Tibial nerve (tissue), 4 donors: ENCODE measurements at regions not wholly inside any gene's neighbourhood (a gene's known extent, or its start where the extent isn't known, plus 50 kb on each side); places are given as distances from the start of the nearest gene placed in this dataset.

Experiments used
- DNase-seq, 2 donors: peaks; one replicate each; pipeline ENCODE4 v3.0.0-alpha.2; 2019; ENCODE audit warnings: low spot score in 2 of 2
- H3K27ac ChIP-seq, 4 donors: fragments of 200-600 bp; sonication (generic) in 3 of 4; one replicate each; pipeline ENCODE4 v1.5.1; 2017 to 2019; ENCODE audit warnings: mild to moderate bottlenecking in 1 of 4
- H3K27me3 ChIP-seq, 2 donors: fragments of 200-600 bp; sonication (generic) in 1 of 2; one replicate each; pipeline versions ENCODE4 v1.5.1 to v1.6.0; 2017 to 2019
- H3K36me3 ChIP-seq, 3 donors: fragments of 200-600 bp; sonication (generic); one replicate each; pipeline ENCODE4 v1.5.1; 2018 to 2019
- H3K4me1 ChIP-seq, 4 donors: fragments of 200-600 bp; sonication (generic) in 3 of 4; one replicate each; pipeline ENCODE4 v1.5.1; 2017 to 2019
- H3K4me3 ChIP-seq, 4 donors: fragments of 200-600 bp; sonication (generic) in 3 of 4; one replicate each; pipeline ENCODE4 v1.5.1; 2017 to 2019; ENCODE audit warnings: mild to moderate bottlenecking in 1 of 4, moderate library complexity in 1 of 4
- H3K9me3 ChIP-seq, 4 donors: fragments of 200-600 bp; sonication (generic) in 3 of 4; one replicate each; pipeline ENCODE4 v1.5.1; 2017 to 2019
- EP300 ChIP-seq, 2 donors: sonication (generic); formaldehyde crosslinking; IDR thresholded peaks; one replicate each; pipeline ENCODE4 v1.6.1; 2017; ENCODE audit warnings: antibody characterized with exemption in 2 of 2, mild to moderate bottlenecking in 1 of 2
- POLR2A ChIP-seq, 2 donors: fragments of 450-650 bp; IDR thresholded peaks; one replicate each; pipeline ENCODE4 v1.6.1; 2017; ENCODE audit warnings: antibody characterized with exemption in 2 of 2, mild to moderate bottlenecking in 2 of 2, moderate library complexity in 2 of 2
- WGBS, 2 donors: methylation state at CpG; one replicate each; pipeline ENCODE4 v1.1.5; 2018; 5-methylcytosine and 5-hydroxymethylcytosine counted together
- TF ChIP-seq, protein P1 (sequence below), 5 experiments: fragments of 200-600 bp in 3 of 5; fragments of 450-650 bp in 2 of 5; sonication (generic) in 3 of 5; IDR thresholded peaks; one replicate each; pipeline ENCODE4 v1.5.1; 2016 to 2019; ENCODE audit warnings: antibody characterized with exemption in 5 of 5, mild to moderate bottlenecking in 3 of 5, moderate library complexity in 2 of 5

DNA sequence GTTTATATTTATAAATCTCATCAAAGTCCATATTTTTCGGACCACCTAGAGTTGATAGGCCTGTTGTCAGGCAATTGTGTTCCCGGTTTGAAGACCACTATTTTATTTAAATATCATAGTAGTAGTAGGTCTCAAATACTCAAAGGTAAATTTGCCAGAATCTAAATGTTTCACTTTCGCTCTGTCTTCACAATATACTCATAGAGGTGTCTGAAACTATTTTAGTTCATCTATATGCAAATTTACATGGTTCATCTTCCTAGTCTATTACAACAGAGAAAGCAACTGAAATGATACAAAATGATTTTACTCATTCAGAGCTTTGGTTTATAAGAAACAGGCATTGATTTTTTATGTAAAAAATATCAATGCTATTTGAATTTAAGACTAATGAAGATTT, 1897.5 kb downstream of the EFNA5 start:
- TF ChIP-seq POLR2A (IDR thresholded peaks at IDR 0.05) = no peak
- no peaks in the 10 kb centered on the region for H3K9me3 ChIP-seq
- WGBS, 2 donors = 91 to 95% methylated on average over 3 of the region's 3 CpGs
- no peak for DNase-seq
- H3K27ac ChIP-seq = no peak overlapping the region
- H3K4me3 ChIP-seq = no peak overlapping the region
- no peaks in the 10 kb centered on the region for H3K27me3 ChIP-seq
- no peaks in the 10 kb centered on the region for H3K36me3 ChIP-seq
- H3K4me1 ChIP-seq = no peaks in the 10 kb centered on the region

DNA sequence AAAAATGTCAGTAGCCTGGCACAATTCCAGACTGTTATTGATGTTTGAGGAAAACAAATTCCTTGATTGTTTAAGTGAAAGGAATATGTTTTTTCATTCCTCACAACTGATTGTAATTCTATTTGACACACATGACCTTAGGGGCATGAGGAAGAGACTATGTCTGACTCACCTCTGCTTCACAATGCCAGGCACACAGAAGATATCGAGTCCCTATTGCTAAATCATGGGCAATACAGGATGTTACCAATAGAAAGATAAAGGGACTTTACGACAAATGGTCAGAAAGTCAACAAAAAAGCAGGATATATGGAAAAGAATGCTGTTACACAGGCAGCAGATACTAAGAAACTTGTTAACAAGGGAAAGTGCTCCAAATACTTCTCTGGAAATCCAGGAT, 1903.5 kb downstream of the EFNA5 start:
- no peaks in the 10 kb centered on the region for H3K4me1 ChIP-seq
- H3K36me3 ChIP-seq = no peaks in the 10 kb centered on the region
- 71 to 81% methylated on average over 2 of the region's 2 CpGs for WGBS, 2 donors
- H3K4me3 ChIP-seq = no peak overlapping the region
- no peak for DNase-seq
- peaks cover 0 to 6% (median 0%) of the 10 kb centered on the region in 4 donors for H3K9me3 ChIP-seq
- no peaks in the 10 kb centered on the region for H3K27me3 ChIP-seq
- no peak overlapping the region for H3K27ac ChIP-seq
- TF ChIP-seq, protein P1, sequence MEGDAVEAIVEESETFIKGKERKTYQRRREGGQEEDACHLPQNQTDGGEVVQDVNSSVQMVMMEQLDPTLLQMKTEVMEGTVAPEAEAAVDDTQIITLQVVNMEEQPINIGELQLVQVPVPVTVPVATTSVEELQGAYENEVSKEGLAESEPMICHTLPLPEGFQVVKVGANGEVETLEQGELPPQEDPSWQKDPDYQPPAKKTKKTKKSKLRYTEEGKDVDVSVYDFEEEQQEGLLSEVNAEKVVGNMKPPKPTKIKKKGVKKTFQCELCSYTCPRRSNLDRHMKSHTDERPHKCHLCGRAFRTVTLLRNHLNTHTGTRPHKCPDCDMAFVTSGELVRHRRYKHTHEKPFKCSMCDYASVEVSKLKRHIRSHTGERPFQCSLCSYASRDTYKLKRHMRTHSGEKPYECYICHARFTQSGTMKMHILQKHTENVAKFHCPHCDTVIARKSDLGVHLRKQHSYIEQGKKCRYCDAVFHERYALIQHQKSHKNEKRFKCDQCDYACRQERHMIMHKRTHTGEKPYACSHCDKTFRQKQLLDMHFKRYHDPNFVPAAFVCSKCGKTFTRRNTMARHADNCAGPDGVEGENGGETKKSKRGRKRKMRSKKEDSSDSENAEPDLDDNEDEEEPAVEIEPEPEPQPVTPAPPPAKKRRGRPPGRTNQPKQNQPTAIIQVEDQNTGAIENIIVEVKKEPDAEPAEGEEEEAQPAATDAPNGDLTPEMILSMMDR (IDR thresholded peaks at IDR 0.05) = no peak
- no peak for TF ChIP-seq POLR2A (IDR thresholded peaks at IDR 0.05)
- no peak for TF ChIP-seq EP300 (IDR thresholded peaks at IDR 0.05)

DNA sequence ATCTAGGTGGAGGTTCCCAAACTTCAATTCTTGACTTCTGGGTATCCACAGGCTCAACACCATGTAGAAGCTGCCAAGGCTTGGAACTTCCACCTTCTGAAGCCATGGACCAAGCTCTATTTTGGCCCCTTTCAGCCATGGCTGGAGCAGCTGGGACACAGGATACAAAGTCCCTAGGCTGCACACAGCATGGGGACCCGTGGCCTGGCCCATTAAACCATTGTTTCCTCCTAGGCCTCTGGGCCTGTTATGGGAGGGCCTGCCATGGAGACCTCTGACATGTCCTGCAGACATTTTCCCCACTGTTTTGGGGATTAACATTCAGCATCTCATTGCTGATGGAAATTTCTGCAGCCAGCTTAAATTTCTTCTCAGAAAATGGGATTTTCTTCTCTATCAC, 1908.0 kb downstream of the EFNA5 start:
- Histone ChIP-seq H3K4me1 (no peaks in the 10 kb centered on the region), H3K27ac (no peak overlapping the region), H3K36me3 (no peaks in the 10 kb centered on the region), H3K4me3 (no peak overlapping the region), H3K9me3 (peaks cover 0 to 26% (median 0%) of the 10 kb centered on the region in 4 donors), H3K27me3 (no peaks in the 10 kb centered on the region)
- TF ChIP-seq POLR2A (IDR thresholded peaks at IDR 0.05) = no peak
- TF ChIP-seq EP300 (IDR thresholded peaks at IDR 0.05) = no peak
- TF ChIP-seq, protein P1 (IDR thresholded peaks at IDR 0.05) = no peak
- 67 to 71% methylated on average over 1 of the region's 1 CpG for WGBS, 2 donors
- no peak for DNase-seq

DNA sequence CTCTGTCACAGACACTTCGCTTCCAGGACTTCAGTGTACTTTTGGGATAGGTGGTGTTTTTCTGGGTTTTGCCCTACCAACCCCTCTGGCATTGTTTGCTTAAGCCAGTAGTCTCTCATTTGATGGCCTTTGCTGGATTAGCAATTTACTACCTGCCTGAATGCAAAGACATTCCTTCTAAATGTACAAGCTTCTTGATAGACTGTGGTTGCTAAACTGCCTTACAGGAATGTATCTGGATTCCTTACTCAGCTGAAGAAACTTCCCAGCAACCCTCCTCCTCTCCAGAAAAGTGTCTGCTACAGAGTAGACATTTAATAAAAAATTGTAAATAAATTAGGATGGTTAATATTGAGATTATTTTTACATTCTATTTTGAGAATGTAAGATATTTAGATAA, 1916.7 kb downstream of the EFNA5 start:
- TF ChIP-seq POLR2A (IDR thresholded peaks at IDR 0.05) = no peak
- Histone ChIP-seq H3K27ac (no peak overlapping the region), H3K27me3 (no peaks in the 10 kb centered on the region), H3K4me3 (no peak overlapping the region), H3K36me3 (no peaks in the 10 kb centered on the region), H3K4me1 (no peaks in the 10 kb centered on the region), H3K9me3 (peaks cover 0 to 6% (median 0%) of the 10 kb centered on the region in 4 donors)
- WGBS, 2 donors = 76 to 81% methylated on average over 1 of the region's 1 CpG
- no peak for DNase-seq

DNA sequence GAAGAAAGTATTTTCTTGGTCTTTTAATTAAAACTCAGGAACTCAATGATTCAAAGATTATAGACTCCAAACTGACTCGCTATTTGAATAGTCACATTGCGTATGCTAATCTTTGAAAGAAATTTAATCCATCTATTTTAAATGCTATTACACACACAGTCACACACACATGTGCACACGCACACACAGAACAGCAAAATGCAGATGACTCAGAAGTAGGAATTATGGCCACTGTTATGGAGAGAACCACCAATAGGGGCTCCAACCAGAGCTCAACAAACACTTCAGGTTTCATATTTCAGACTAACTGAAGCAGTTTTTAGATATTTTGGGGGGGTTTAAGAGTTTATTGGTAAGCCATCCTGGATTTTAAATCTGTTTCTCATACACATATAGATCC, 1917.9 kb downstream of the EFNA5 start:
- H3K27me3 ChIP-seq = no peaks in the 10 kb centered on the region
- TF ChIP-seq, protein P1 (IDR thresholded peaks at IDR 0.05) = no peak
- no peaks in the 10 kb centered on the region for H3K9me3 ChIP-seq
- H3K27ac ChIP-seq = no peak overlapping the region
- H3K36me3 ChIP-seq = no peaks in the 10 kb centered on the region
- WGBS, 2 donors = 94 to 97% methylated on average over 3 of the region's 3 CpGs
- H3K4me3 ChIP-seq = no peak overlapping the region
- no peaks in the 10 kb centered on the region for H3K4me1 ChIP-seq
- DNase-seq = no peak

DNA sequence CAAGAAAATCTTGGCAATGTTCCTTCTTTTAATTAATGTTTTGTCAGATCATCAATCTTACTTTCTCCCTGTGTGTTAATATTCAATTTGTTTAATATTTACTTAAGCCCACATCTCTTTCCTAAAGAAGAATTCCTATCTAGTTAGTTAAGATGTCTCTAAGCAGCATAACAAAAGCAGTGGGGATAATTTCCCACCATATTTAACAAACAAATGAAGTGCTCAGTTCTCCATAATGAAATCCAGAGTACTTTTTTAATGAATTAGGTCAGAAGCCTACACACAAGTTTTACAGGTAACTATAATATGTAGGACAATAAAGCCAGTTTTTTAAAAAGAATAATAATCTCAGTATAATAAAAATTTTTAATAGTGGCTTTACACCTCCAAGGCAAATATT, 1918.8 kb downstream of the EFNA5 start:
- no peaks in the 10 kb centered on the region for H3K27me3 ChIP-seq
- TF ChIP-seq, protein P1 (IDR thresholded peaks at IDR 0.05) = no peak
- no peak for TF ChIP-seq EP300 (IDR thresholded peaks at IDR 0.05)
- TF ChIP-seq POLR2A (IDR thresholded peaks at IDR 0.05) = no peak
- H3K36me3 ChIP-seq = no peaks in the 10 kb centered on the region
- no peak for DNase-seq
- no peaks in the 10 kb centered on the region for H3K9me3 ChIP-seq
- H3K4me1 ChIP-seq = no peaks in the 10 kb centered on the region
- H3K4me3 ChIP-seq = no peak overlapping the region
- no peak overlapping the region for H3K27ac ChIP-seq
